Fibroblast of skin of left quadriceps (primary cell): ENCODE measurements at regions not wholly inside any gene's neighbourhood (a gene's known extent, or its start where the extent isn't known, plus 50 kb on each side); places are given as distances from the start of the nearest gene placed in this dataset.
A peak's percentile ranks its signal among the peaks of the same experiment; 100 is the strongest.

Experiments used
- DNase-seq, 2 experiments: peaks; one replicate each; pipeline ENCODE4 v3.0.0-alpha.2; 2013; ENCODE audit warnings: low read depth in 2 of 2

DNA sequence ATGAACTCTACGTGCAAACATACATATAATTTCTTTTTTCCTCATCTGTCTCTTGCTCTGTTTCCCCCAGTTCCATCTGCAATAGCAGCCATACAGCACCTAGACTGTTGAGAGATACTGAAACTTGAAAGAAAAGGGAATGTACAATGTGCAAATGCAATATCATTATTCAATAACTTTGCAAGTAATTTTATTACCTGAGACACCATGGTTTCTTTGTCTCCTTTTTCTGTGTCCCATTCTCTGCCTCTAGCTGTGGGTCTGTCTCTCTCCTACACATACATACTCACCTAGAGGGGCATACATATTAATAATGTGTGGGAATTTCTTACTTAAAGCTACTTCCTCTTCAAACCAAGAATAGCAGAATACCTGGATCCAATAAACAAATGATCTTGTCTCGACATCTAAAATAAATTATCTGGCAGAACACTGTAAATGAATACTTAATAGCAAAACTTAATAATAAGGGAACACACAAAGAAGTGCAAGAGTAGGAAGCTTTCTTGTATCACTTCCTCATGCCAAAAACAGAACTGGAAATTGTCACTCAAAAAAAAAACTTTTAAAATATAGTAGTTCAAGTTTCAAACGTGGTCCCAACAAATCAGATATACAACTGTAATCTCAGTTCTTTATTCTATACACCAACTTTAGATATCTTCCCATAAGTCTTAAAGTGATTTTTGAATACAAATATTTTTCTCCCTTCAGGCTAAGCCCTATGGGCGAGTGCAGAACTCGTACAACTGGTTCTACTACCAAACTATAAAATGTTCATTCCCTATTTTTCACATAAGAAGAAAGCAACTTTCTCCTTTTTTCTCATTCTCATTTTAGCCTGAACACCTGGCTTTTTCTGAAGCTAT is 194.6 kb downstream of the NRIP1 start:
- DNase-seq: no peak

DNA sequence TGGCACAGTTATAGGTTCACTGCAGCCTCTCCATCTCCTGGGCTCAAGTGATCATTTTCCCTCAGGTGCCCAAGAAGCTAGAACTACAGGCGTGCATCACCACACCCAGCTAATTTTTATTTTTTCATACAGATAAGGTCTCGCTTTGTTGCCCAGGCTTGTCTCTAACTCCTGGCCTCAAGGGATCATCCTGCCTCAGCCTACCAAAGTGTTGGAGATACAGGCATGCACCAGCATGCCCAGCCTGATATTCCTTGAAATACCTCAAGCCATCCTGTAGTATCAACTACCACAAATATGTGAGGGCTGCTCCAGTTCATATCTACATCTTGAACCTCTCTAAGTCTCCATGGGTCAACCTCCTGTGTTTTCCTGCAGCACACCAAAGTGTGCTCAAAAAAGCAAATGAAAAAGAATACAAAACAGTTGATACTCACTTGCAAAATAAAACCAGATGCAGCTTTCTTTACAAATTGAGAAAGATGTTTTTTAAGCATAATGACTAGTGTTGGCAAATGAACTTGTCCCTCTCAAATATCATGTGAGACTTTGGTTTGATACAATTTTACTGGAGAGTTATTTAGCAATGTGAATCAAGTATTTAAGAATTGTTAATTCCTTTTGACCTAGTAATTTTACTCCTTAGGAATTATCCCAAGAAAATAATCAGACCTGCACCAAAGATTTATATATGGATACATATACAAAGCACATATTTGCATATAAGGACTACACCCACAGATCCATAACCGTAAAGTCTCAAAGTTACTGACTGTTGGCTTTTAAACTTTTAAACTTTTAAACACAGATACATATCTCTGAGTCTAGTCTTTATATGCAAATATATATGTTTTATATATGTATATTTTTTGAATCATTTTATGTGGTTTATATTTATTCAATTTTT is 197.7 kb downstream of the NRIP1 start:
- no peak for DNase-seq

DNA sequence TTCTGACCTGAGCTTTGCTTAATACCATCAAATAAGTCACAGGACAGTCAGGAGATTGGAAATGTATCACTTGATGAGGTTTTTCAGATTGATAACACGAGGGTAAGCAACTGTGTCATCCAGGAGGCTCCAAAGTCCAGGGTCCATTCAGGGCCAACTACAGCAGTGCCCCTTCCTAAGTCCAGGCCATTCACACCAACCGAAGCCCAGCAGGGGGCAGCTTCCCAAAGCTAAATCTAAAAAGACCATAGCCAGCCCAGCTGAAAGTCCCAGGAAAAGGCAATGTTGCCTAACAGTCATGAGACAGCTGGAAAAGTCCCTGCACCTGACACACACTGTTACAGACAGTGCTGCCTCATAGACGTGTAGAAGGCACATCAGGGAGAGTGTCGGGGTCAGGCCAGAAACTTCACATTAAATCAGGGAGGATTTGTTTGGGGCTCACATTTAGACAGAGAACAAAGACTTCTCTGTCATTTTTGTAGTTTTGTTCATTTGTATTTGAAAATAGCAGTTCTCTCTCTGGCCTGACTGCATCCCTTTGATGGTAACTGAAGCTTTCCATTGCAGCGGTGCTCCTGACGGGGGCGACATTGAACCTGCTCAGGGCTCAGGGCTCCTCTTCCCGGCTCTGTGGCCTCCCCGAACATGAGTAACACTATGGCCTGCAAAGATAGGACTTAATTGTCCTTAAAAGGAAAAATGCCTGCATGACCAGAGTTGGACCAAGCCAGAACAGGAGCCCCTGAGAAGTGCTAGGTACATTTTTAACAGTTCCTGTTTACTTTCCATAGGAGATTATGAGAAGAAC is 200.4 kb downstream of the NRIP1 start:
- no peak for DNase-seq

DNA sequence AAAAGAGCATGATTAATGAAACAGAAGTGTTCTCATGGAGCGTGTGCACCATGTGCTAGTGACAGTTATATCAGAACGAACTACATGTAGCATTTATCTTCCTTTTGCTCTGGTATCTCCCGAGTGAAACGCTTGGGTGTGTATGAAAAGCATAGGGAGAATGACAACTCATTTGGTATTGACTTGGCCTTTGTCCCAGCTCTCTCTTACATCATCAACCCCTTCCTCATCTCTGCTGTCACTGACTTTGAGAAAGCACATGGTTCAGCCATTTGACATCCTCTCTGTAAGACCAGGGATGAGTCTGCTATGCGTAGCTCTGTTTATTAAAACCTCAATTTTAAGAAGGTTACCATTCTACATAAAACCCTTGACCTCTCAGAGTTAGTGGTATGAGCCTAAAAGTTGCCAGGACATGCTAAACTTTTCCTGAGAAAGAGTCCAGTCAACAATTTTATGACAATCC is 201.0 kb downstream of the NRIP1 start:
- DNase-seq: no peak

DNA sequence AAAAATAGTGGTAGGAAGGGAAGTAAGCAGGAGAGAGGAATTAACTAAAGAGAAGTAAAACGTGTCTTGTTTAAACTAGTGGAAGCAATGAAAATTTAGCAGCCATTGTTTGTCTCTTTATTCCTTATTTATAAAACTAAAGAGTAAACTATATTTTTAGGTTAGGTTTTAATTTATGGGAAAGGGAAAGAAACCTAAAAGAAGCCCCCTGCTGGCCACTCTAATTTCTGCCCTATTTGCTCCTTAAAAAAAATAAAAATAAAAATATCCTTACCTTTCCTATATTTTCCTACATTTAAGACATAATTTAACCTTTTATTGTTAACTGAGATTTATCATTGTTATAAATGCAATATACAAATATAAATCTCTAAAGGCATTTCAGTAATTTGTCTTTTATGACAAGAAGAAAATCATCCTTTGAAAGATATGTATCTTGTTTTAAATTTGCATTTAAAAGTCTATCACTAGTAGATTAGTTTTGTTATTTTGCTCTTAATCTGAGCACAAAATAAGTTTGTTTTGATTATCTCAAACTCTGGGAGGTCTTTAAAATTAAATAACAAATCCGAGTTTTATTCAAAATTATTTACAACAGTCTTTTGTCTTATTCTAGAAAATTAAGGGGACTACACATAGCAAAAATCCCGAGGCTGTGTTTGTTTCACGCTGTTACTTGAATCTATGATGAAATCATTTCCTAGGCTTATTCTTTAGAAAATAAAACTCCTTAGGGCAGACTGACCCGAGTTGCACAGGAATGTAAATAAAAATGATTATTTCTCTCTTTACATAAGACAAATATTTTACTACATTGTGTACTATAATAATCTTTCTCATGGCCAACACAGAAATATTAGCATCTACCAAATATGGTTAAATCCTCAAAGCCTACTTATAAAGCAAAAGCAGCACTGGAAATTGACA is 201.7 kb downstream of the NRIP1 start:
- DNase-seq: no peak

DNA sequence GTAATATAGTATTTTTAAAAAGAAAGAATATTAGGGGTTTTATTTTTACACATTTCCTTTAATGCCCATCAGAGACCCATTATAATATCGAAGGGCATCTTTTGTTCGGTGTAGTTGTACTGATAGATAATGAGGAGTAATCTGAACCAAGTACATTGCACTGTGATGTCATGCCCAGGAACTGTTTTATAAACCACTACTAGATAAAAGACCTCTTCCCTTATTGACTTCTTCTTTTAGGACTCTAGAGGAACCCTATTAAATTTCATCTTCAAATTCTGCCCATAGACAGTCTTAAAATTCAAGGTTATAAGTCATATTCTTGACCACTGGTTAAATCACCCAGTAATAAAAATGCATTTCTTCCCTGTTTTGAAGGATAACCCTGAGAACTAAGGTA is 206.5 kb downstream of the NRIP1 start:
- no peak for DNase-seq

DNA sequence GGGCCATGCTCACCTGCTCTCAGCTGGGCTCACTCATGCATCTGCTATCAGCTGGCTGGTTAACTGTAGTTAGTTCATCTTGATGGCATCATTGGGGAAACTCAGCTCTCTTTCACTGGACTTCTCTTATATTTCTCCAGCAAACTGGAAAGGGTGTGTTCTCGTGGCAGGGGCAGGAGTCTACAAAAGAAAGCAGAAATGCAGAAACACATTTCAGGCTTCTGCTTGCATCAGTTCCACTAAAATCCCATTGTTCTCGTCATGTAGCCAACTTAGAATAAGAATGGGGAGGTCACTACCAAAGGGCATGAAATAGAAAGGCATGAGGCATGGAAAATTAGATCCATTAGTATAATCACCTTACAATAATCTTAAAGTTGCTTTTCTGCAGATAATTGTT is 207.3 kb downstream of the NRIP1 start:
- no peak for DNase-seq

DNA sequence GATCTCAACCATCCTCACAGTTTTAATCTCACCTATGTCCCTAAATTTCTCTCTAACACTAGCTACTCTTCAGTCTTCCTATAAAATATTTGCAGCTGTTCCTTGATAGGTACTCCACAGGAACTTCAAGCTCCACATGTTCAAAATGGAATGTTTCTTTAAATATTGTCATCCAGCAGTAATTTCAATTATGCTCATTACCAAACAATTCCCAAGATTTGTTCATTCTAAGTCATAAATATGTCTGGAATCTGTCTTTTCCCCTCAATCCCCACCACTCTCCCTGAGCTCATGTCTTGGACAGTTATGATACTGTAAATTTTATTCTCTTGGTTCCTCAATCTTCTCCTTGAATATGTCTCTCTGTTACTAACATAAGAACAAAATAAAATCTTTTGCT is 214.4 kb downstream of the NRIP1 start:
- peak in 1 of 2 experiments; percentile 42 for DNase-seq

DNA sequence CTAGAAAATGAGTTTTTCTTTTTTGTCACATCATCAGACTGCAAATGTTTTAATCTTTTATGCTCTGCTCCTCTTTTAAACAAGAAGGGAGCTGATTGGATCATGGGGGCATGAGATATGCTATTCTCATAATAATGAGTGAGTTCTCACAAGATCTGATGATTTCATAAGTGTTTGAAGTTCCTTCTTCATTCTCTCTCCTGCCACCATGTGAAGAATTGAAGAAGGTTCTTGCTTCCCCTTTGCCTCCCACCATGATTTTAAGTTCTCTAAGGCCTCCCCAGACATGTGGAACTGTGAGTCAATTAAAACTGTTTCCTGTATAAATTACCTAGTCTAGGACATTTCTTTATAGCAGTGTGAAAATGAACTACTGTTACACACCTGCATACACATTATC is 218.2 kb downstream of the NRIP1 start:
- DNase-seq: no peak

DNA sequence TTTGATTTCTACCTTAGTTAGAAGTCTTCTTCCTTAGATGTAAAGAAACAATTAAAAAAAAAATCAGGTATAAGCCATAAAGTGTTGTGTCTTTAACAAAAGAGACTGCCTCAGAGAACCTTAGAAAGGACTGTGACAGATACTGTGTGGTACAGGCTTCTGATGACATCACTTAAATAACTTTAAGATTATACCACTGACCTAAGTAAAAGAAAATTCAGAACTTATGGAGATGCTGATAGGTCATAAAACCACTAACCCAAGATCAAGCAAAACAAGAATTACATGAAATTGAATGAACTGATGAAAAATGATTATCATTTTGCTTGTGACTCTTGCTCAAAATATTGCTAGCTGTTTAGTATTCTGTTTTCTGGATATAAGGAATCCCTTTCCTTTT is 220.8 kb downstream of the NRIP1 start:
- DNase-seq: no peak

DNA sequence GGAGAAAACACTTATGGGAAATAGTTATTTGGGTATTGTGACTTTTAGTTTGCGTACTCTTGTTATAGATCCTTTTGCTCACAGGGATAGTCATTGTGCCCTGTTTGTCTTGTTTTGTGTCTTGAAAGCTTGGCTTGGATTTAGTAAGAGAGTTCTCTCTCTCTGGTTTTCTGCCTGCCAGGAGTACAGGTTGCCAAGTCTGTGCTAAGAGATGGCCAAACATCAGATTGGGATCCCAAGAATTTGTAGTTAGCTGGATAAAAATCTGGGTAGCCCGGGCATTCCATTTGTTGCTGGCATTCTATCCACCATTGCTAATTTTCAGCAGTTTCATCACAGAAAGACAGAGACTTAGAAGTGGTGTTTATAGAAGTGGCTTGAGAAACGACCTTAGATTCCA is 222.2 kb downstream of the NRIP1 start:
- no peak for DNase-seq

DNA sequence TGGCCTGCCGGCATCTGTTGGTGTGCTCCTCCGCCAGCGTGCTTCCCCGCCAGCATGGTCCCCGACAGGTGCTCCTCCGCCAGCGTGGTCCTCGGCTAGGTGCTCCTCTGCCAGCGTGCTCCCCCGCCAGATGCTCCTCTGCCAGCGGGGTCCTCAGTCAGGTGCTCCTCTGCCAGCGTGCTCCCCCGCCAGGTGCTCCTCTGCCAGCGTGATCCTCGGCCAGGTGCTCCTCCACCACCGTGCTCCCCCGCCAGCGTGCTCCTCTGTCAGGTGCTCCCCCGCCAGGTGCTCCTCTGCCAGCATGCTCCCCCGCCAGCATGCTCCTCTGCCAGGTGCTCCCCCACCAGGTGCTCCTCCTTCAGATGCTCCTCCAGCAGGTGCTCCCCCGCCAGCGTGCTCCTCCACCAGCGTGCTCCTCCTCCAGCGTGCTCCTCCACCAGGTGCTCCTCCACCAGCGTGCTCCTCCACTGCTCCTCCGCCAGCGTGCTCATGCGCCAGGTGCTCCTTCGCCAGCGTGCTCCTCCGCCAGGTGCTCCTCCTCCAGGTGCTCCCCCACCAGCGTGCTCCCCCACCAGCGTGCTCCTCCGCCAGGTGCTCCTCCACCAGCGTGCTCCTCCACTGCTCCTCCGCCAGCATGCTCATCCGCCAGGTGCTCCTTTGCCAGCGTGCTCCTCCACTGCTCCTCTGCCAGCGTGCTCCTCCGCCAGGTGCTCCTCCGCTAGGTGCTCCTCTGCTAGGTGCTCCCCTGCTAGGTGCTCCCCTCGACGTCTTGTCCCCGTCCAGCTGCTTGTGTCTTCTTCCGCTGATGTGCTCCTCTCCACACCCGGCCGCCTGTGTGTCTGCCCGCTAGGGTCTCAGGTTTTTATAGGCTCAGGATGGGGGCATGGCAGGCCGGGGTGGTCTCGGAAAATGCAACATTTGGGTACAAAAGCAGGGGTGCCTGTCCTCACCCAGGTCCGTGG is 223.0 kb downstream of the NRIP1 start:
- DNase-seq: no peak

DNA sequence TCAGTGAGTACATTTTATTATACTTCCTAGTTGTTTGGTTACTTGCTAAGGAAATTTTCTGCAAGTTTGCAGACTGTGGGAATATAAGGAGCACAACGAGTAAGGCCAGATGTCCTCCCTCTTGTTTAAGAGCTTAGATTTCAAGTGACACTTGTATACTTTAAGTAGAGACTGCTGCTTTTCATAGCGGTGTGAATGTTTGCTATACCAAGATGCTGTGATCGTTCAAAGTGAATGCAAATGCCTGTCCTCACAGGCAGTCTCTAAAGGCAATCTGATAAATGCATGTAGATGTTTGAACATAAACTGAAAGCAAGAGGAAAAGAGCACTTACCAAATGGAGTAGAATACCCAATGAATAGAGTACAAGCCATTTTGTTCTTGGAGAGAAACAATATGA is 226.4 kb downstream of the NRIP1 start:
- DNase-seq: no peak

DNA sequence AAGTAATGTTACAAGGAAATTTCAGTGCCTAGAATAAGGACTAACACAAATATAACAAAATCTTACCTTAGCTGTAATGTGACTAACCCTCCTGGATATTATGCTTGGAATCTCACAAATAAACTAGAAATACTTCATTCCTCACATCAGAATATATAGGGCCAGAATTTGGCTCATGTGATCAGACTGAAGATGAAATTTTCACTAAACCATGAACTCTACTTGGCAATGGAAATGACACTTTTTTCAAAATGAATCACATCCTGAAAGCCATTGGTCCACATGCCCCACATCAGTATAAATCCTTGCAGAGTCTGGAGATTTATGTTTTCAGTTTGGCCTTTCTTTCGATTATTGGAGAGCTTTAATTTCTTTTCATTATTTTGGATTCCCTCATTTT is 227.8 kb downstream of the NRIP1 start:
- DNase-seq: no peak

DNA sequence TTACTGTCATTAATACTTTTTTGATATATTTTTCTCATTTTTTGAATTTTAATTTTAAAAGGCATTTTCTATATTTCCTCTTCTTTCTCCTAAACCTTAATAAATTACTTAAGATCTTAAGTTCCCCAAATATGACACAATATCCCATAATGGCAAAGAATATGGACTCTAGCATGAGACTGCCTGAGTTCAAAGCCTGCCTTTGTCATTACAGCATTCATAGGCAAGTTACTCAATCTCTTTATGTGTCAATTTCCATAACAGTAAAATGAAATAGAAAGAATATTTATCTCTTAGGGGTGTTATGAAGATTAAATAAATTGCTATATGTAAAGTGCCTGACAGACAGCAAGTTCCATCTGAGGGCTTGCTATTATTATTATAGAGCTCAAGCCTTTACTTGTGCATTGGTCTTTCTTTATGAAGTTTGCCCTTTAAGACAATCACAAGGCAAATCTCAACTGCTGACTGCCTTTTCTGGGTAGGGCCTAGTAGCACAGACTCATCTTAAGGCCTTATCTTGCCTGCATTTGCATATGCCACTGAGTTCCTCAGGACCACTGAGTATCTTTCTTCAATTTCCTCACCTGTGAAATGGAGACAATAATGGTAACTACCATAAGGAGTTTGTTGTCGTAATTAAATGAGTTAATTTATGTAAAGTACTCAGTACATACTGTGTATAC is 231.0 kb downstream of the NRIP1 start:
- no peak for DNase-seq

DNA sequence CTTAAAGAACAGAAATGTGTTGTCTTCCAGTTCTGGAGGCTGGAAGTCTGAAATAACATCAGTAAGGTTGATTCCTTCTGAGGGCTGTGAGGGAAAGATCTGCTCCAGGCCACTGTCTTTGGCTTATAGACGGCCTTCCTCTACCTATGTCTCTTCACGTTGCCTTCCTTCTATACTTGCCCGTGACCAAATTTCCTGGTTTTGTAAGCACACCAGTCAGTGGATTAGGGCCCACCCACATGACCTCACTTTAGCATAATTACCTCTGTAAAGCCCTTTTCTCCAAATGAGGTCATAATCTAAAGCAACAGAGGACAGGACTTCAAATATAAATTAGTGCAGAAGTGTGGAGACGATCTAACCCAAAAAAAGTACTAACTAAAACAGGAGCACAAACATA is 231.6 kb downstream of the NRIP1 start:
- DNase-seq: no peak

DNA sequence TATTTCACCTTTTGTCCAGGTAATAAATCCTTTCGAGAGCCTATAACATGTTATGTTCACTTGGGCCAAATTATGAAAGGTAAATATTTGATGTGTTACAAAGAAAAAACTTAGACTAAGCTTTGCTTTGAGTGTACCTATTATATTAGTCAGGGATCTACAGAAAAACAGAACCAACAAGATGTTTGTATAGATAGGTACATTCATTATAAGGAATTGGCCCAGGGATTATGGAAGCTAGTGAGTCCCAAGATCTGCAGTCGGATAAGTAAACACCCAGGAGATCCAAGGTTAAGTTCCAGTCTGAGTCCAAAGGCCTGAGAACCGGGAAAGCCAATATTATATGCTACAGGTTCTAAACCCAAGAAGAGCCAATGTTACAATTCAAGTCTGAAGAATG is 234.5 kb downstream of the NRIP1 start:
- no peak for DNase-seq

DNA sequence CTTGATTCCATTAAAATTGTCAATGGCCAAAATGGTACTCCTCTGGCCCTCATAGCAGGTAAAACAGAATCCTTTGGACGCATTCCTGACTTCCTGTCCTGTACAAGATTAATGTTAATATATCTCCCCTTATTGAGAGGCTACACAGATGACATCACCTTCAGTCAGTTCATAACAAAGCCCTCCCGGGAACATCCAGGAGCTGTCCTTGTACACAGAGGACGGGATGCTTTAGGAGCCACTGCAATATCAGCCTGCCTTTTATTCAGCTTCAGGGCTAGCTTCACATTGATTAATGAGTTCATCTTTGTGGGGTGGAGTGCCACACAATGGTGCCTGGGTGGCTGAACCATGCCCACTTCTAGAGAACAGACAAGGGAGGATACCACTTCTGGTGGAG is 235.1 kb downstream of the NRIP1 start:
- DNase-seq: no peak

DNA sequence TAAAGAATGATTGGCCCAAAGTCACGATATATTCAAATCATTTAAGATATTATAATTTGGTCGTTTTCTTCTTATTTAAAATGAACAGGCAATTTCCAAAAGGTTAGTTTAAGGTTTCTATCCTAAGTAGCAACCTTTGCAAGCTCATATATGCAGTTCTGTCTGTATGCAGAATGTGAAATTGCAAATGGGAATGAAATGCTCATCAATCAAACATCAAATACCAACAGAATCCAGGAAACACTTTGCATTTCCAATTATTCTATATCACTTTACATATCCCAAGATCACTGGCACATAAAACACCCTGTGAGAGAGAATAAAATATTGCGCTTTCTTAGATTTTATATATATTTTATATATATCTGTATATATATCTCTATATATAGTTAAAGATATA is 237.3 kb downstream of the NRIP1 start:
- DNase-seq: no peak
